ENCODE measurements at regions not wholly inside any gene's neighbourhood (a gene's known extent, or its start where the extent isn't known, plus 50 kb on each side); places are given as distances from the start of the nearest gene placed in this dataset.

DNA sequence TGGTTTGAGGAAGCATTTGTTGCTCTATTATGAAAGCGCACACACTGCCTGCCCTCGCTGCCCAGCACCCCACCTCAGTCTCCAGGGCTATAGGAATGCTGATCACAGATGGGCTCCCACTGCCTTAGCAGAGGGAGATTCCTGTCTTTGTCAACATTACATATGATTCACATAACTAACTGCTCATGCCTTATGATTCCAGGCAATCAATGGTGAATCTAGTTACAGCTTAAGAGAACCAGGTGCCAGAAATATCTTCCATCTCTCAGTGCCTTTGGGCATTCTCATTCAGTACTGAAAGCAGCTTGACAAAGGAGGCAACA lies 458.9 kb upstream of the C9orf72 start:
- DNase-seq, result peak; percentile 71

DNA sequence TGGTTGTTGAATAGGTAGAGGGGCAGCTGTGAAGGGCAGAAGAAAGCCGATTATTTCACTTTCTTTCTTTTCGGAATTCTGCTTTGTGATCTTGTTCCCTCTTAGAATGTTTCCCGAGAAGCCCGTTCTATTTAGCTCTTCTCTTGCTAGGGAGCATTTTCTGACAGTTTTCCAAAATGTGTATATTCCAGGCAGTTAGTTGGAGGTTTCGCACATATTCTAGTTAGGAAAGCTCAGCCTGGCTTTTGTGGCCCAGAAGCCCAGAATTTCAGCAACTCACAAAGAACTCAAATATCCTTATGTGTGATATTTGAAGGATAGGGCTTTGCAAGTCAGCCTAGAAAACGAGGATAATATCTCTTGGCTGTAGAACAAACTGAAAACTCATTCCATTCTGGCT lies 461.0 kb upstream of the C9orf72 start:
- no peak for DNase-seq

DNA sequence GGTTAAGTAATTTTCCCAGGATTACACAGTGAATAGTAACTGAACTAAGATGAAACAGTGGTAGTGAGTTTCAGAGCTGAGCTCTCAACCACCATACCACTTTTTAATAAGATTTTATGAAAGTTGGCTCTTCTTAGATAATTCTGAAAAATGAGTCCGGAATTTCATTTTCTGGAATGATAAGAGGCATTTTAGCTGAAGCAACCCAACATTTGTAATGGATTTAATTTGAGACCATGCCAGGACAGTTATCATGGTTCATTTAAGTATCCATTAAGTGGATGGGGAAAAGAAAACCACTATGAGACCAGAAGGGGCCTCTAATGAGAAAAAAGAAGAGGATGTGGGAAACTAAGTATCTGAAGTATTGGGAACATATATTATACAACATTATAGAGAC lies 464.7 kb upstream of the C9orf72 start:
- no peak for DNase-seq

DNA sequence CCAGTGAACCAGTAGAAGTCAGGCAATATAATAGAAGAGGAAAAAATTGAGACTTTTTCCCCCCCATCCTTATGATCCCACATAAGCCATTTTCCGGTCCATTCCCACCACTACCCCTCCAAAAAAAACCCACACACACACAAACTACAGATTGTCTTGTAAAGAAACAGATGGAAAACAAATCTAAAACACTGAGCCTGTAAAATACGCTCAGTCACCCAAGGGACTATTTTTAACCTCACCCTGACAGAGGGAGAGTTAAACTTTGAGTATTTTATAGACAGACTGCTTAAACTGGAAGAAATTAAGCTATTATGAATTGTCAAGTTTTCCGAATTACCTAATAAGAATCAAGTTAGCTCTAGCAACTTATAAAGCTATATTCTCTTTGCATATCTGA lies 471.8 kb upstream of the C9orf72 start:
- DNase-seq, result no peak

DNA sequence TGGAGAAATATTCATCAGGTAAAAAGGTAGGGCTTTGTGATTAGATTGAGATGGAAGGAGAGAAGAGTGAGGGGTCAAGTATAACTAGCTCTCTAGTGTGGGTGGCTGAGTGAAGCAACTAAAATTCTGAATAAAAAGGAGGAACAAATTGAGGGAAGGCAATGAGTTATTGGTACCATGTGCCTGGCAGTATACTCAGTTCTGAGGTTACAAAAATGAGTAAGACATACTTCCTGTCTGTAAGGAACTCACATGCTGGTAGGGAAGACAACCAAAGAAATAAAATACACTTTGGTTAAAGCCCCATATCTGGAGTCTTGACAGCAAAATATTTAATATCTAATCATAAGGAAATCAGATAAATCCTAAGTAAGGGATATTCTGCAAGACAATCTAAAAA lies 476.8 kb upstream of the C9orf72 start:
- no peak for DNase-seq

DNA sequence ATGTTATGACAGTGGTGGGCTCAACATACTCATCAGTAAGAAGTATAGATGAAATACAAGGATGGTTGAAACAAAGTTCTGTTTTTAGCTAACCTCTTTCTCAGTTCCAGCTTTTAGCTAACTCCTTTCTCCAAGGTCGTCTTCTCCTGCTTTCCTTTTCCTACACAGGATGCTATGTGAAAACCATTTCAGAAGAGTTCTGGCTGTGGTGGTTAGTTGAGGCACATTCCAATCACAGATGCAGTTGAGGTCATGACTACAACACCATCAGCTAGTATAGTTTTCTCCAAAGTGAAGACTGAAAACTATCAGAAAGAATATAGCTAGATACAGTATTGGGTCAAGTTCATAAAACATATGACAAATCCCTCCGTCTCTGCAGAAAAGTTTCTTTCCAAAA lies 477.7 kb upstream of the C9orf72 start:
- no peak for DNase-seq

DNA sequence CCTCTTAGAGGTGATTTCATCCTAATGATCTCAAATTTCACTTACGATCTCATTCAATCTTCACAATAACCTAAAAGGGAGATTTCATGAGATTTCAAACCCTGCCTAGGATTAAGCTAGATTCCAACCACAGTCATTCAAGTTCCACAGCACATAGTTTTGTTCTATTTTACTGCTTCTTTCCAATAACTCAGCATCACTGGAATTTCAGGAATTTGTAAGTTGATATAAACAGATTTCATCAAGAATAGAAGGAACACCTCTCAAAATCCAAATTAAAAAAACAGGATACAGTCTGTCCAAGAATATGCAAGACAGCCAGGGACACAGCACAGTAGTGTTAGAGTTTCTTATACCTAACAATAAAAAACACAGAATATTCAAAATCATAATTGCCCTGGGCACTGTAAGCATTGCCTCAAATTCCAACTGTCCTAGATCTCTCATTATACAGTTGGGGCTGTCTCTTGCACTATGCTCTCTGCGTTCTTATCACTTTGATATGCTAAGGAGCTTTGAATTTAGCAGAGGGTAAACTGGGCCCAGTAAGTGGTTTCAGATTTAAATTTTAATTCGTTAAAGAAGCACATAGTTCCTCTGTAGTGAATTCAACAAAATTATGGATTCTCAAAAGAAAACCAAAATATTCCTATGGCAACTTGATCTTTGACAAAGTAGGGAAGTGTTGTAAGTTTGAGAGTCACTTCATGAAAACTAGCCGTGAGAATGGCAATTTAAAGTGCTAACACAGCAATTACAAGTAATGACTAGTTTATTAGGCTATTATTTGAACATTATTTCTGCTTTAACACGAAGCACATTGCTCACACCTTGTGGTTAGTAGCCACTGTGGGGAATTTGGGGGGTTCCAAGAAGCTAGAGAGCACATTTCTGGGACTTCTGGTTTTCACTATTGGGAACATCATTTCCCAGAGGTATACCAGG lies 478.6 kb upstream of the C9orf72 start:
- no peak for DNase-seq

DNA sequence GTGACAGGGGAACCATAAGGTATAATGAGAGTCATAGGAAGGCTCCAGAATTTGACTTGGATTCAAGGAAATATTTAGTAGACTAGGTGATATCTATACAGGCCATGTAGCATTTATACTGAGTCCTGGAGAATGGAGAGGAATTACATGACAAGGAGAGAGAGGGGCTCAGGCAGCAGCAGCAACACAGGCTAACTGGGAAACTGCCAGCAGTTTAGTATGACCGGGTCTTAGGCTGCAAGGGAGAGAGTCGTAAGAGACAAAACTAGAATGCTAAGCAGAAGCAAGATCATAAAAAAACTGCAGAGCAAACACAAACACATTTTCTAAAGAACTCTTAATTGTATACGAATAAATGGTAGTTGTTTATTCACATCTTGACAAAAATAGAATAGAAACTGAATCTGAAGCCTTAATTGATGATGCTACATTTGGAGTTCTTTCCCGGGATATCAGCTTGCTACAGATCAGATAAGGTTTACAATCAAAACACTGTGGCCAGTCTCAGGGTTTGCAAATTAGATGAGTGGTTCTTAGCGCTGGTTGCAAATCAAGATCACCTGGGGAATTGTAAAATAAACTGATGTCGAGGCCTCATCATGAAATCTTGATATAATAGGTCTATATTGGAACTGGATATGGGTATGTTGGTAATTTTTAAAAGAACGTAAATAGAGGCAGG lies 480.0 kb upstream of the C9orf72 start:
- DNase-seq, result no peak

DNA sequence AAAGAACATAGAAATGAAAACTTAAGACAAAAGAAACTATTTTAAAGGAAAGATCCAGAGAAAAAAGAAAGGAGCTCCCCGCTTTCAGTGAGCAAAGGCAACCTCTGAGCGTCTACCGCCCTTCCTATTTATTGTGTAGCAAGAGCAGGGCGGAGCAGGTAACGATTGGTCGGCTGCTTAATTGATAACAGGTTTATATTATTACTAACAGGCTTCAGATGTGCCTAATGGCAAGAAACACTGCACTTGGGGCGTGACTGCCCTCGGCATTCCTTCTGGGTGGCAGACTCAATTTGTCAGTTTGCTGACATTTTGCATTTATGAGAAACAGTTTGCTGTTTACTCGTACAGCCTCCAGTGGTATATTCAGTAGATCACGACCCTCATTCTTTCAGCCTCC lies 482.7 kb upstream of the C9orf72 start:
- no peak for DNase-seq

DNA sequence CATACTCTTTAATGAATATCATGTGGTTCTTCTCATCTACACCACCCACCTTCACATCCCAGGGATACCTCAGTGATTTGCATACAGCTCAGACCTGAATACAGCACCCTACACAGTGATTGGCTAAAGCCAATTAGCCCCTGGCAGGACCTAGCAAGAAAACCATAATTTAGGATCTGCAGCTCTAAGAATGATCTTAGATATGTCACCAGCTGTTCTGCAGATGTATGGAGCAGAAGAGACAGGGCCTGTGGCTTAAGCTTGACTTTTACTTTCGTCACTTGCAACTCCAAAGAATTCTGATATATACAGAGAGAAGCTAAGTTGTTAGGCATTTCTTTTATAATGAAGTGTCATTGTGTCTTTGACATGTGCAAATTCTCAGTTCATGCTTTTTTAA lies 483.2 kb upstream of the C9orf72 start:
- DNase-seq, result no peak

DNA sequence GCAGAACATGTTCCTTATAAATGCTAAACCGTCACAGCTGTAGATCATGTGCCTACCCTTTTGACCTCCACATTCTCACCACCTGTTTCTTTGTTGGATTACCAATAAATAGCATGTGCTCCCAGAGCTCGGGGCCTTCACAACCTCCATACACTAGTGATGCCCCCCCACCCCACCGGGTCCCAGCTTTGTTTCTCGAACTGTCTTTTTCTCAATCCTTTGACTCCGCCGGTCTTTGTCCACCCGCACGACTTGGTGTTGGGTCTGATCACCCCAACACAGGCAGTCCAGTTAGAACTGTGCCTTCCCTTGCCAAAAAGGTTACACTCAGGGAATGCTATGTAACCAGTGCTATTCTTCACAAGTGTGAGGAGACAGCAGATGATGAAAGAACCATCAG lies 485.9 kb upstream of the C9orf72 start:
- no peak for DNase-seq

DNA sequence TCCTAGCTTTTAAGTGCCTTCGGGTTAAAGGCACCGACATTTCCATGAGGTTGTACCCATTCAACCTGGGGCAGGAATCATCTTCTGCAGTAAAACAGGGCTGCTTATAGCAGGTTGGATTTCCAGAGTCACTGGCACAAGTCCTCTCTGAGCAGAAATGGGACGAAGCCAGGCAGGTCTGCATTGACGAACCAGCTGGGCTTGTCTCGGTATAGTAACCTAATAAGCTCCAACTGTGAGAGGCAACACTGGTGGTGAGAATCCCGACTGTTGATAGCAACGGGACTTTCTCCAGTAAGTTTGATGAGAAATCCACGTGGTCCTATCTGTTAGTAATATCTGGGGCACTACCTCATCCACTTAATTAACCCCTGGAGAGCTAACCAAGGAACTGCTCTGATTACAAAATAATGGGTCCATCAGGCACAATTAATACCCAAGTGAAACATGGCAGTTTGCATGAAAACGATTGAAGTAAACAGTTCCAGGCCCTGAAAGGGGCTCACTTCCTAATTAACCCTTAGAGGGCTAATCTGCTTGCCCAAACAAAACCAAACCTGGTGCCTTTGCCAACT lies 491.0 kb upstream of the C9orf72 start:
- DNase-seq, result no peak

DNA sequence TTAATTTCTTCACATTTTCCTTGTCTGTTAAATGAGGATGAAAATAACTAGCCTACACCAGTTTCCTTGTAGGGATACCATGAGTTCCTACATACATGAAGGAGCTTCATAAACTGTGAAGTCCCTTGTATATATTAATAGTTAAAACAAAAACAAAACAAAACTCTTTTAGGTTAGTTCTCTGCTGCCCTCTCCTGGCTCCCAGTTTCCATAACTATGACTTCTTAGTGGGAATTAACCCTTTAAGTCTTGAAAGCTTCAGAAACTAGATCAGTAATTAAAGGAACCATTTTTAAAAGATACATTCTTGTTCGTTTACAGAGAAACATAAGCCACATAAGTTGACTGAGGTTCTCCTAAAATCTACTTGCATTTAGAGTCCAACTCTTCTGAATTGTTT lies 500.0 kb upstream of the C9orf72 start:
- peak; percentile 78 for DNase-seq

DNA sequence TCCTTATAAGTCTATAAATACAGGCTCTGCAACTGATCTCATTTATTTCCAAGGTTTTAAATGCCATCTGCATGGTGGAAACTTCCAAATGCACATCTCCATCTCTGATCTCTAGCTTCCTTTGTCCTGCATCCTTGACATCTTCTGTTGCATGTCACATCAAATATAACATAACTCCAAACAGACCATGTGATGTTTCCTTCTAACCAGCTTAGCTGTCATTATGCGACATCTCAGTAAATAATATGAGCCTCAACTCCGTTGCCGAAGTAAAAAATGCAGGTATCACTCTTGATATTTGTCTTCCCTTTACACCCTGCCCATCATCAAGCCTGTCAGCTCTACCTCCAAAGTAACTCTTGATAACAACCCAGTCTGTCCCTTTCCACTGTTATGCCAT lies 506.4 kb upstream of the C9orf72 start:
- no peak for DNase-seq

DNA sequence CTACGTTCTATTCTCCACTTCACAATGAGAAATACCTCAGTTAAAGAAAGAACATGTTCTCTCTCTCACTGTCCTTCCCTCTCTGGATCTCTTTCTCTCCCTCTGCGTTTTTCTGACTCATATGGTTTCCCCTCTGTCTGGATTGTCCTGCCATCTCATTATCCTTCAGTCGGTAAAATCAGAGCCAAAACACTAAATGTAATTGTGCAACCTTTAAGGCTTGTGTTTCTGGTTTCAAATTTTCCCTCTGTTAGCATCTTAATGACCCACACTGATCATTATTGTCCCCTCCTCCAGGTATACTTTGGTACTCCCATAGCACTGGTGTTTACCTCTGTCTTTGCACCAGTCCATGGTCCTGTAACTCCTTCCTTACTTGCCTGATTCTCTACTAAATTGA lies 509.4 kb upstream of the C9orf72 start:
- peak; percentile 81 for DNase-seq

DNA sequence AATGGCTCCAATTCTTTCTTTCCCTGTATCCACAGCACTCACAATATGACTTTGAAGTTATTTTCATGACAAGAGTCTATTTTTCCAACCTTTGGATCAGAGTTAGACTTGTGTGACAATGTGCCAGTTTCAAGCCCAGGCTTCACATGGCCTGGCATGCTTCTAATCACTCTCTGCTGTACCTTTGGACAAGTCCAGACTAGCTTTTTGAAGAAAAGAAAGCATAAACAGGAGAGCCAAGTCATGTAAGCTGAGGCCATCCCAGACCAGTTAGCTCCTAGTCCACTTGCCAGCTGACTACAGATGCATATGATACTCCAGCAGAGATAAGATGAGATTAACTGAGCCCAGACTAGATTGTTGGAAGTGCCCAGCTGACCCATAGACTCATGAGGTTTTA lies 513.6 kb upstream of the C9orf72 start:
- peak; percentile 44 for DNase-seq

DNA sequence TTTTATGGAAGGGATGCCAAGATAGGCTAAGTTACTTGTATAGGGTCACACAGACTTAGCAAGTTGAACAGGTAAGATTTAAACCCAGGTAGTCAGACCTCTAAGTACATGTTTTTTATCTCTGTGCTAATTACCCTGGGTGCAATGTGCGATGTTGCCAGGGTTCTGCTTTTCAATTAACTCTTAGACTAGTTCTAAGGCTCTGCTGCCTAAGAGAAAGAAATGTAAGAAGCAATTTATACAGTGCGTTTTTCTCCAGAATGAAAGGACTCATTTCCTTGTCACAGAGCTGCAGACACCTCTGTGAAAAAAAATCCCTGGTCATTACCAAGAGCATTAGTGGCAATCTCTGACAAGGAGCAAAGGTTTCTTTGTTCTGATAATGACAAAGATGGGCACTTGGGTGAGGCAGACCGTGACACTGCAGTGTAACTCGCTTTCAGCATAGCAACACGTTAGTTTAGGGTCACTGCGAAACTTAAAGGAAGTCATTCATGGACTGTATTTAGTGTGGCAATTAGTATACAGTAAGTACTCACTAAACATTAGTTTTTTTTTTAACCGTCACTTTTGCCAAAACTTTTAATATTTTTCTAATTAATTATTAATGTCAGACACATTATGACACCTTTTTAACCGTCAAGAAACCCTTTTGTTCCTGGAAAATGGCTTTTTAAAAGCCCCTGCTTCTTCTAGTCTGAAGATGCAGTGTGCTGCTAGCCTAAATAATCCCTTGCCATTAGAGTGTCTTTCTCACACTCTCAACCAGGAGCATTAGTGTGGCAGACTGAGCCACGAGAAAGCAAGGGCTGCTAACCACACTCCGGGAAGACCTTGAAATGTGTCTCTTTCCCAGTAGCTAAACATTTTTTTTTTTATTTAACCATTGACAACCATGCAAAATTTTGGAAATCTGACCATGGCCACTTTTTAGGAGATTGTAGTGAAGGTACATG lies 520.0 kb upstream of the C9orf72 start:
- peak; percentile 99 for DNase-seq

DNA sequence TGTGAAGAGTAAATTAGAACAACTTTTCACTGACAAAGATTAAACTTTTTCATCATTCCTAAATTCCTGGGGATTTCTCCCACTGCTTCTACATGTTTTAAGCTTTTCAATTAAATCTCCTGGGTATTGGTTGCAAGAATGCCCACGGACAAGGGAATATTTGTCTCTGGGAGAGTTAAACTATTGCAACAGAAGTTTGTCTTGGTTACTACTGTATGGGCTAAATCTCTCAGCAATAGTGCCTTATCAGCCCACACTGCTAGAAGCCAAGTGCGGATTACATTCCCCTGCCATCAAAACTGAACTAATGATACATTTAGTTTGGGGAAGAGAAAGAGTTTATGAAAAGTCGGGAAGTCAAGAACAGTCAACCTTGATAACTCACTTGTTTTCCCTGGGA lies 528.2 kb upstream of the C9orf72 start:
- no peak for DNase-seq

DNA sequence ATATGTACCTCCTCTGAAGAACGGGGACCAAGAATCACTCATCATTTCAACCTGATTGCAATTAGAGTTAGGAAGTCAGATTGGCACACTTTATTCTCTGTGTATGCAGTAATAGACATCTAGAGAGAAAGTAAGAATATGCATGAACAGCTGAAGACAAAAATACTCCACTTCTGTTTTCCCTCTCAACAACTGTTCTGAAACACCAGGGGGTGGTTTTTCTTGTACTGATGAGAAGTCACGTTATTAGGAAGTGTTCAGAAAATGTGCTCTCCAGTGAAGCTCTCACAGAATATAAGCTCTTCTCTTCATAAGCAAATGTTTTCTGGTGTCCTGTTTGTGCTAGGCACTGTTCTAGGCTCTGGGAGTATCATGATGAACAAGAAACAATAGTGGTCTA lies 531.7 kb upstream of the C9orf72 start:
- no peak for DNase-seq

DNA sequence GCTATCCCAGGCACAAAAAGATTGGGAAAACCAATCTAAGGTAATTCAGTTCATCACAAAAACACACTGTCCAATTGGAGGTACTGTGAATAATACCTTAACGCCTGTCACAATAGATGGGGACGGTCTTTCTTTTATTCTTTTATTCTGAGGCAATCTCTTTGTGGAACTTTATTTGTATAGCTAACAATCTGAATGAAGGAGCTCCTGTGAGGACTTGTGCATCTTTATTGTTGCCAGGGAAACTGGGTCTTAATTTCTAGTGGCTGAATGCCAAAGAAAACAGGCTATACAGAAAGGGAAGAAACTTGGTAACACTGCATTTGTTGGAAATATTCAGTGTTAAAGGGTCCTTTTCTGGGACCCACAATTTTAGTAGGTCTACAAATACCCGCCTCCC lies 546.9 kb upstream of the C9orf72 start:
- DNase-seq, result peak; percentile 99

DNA sequence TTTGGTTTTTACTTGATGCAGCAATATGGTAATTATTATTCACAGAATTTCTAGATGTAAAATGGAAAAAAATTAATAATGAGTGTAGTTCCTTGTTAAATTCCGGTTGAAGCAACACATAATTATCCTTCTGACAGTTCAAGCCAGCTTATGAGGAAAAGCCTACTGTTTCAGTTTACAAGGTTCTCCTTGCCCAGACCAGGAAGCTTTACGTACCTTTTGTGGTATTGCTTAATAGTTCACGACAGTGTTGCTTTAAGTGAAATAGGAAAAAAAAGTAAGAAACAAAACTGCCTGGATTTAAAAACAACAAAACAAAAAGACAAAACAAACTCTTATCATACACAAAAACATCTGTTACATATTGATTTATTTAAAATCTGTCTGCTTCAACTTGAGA lies 547.3 kb upstream of the C9orf72 start:
- DNase-seq, result peak; percentile 93

DNA sequence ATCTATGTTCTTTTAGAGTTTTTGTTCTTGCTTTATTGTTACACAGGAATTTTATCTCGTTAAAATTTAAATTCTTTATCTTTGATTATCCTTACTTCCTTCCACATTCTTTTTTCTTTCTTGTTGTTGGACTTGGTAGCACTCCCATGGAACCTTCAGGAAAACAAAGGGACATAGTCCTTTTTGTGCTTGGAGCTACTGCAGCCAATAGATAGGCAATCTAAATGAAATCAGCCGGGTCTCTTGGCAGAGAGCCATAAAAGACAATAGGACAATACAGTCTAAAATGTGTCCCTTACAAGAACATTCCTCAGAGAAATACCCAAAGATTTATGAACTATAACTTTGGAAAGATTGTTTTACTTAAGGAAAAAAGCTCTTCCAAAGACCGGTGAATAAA lies 548.1 kb upstream of the C9orf72 start:
- DNase-seq, result peak; percentile 87

DNA sequence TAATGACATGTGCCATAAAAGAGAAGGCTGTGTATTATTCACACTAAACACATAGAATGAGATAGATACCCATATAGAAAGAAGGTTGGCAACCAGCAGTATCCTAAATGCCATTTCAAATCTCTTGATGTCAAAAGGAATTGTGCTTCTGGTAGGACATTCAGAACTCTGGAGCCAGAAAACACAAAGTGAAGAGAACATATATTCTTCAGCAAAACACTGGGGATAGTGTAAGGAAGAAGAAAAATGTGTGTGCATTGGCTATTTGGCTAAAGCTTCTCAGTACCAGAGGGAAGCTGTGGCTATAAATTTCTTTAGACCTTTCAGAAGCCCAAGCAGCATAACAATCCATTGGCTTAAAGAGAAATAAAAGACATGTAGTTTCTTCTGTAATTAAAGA lies 551.6 kb upstream of the C9orf72 start:
- DNase-seq, result no peak

Measured in NCI-H69 (cell line).